BJ (cell line): ENCODE measurements at regions not wholly inside any gene's neighbourhood (a gene's known extent, or its start where the extent isn't known, plus 50 kb on each side); places are given as distances from the start of the nearest gene placed in this dataset.

ENCODE experiments used
- CTCF ChIA-PET: fragments of 350-600 bp; formaldehyde crosslinking; extraction: SDS; loops from one replicate; lab custom pipeline; 2021; ENCODE audit warnings: antibody characterized with exemption, inconsistent platforms; lab: Yijun Ruan, JAX
- POLR2A ChIA-PET: fragments of 300-600 bp; sonication (Branson Sonifier 250); formaldehyde crosslinking; extraction: SDS; loops from one replicate; lab custom pipeline; 2021; ENCODE audit warnings: antibody characterized with exemption; lab: Charles Lee
- DNase-seq: peaks from one replicate; pipeline ENCODE4 v3.0.0-alpha.2; 2011; ENCODE audit warnings: low read depth
- H3K27me3 ChIP-seq: 2 replicates; pipeline ENCODE4 v1.6.0; 2011; ENCODE audit warnings: low read length; ENCODE audit not compliant: control insufficient read depth, insufficient read depth
- H3K36me3 ChIP-seq: 2 replicates; pipeline ENCODE4 v1.5.1; 2011; ENCODE audit warnings: low read length; ENCODE audit not compliant: control insufficient read depth, insufficient read depth
- H3K4me3 ChIP-seq: 2 replicates; pipeline ENCODE4 v1.5.1; 2011; ENCODE audit warnings: low read depth, mild to moderate bottlenecking, control low read depth, low read length
- TF ChIP-seq, protein P1 (sequence below): IDR thresholded peaks from 2 replicates; pipeline ENCODE4 v1.5.1; 2011; ENCODE audit warnings: low read depth, mild to moderate bottlenecking, control low read depth, inconsistent platforms, low read length, moderate library complexity; ENCODE audit not compliant: insufficient read depth

DNA sequence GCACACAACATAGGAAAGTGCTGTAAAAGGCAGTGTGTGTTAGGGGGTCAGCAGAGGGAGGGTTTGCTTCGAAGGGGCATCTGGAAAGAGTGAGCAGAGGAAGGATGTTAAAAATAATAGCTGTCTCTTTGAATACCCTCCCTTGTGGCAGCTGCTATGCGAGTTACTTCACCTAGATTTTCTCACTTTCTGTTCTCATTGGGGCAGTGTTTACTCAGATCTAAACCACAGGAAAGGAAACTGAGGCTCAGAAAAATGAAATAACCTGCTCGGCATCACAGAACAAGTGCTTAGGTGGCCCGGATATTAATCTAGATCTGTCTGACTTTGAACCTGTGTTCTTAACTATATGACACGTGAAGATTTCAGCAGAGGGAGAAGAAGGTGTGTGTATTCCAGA is 125.3 kb downstream of the C11orf91 start:
- TF ChIP-seq, protein P1, sequence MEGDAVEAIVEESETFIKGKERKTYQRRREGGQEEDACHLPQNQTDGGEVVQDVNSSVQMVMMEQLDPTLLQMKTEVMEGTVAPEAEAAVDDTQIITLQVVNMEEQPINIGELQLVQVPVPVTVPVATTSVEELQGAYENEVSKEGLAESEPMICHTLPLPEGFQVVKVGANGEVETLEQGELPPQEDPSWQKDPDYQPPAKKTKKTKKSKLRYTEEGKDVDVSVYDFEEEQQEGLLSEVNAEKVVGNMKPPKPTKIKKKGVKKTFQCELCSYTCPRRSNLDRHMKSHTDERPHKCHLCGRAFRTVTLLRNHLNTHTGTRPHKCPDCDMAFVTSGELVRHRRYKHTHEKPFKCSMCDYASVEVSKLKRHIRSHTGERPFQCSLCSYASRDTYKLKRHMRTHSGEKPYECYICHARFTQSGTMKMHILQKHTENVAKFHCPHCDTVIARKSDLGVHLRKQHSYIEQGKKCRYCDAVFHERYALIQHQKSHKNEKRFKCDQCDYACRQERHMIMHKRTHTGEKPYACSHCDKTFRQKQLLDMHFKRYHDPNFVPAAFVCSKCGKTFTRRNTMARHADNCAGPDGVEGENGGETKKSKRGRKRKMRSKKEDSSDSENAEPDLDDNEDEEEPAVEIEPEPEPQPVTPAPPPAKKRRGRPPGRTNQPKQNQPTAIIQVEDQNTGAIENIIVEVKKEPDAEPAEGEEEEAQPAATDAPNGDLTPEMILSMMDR = no peak
- ChIA-PET POLR2A (no interaction called here), CTCF (interaction anchor here (1.1 kb wide), 2 partner anchors 10 to 13 kb away, joined by 3 to 4 read pairs; no protein-coding TSS in a partner anchor)

GRCh38 chr11:33574331-33574730 is 126.3 kb downstream of the C11orf91 start:
- TF ChIP-seq, protein P1 = no peak
- ChIA-PET CTCF (no interaction called here), POLR2A (no interaction called here)
- Histone ChIP-seq H3K36me3 (no peaks in the 10 kb centered on the region; the same call in none of the 2 replicates), H3K27me3 (no peaks in the 10 kb centered on the region), H3K4me3 (no peak overlapping the region)
- no peak for DNase-seq

More for the DNA sequence above, 125.3 kb downstream of the C11orf91 start:
- DNase-seq = no peak
- Histone ChIP-seq H3K4me3 (no peak overlapping the region), H3K27me3 (no peaks in the 10 kb centered on the region), H3K36me3 (no peaks in the 10 kb centered on the region; the same call in none of the 2 replicates)

GRCh38 chr11:33569333-33569732 is 131.3 kb downstream of the C11orf91 start:
- DNase-seq = no peak
- Histone ChIP-seq H3K27me3 (no peaks in the 10 kb centered on the region), H3K4me3 (no peak overlapping the region), H3K36me3 (no peaks in the 10 kb centered on the region; the same call in none of the 2 replicates)
- POLR2A ChIA-PET = no interaction called here
- TF ChIP-seq, protein P1 = no peak
- CTCF ChIA-PET = interaction anchor here (0.8 kb wide), 1 partner anchor 25 kb away, joined by 3 read pairs; no protein-coding TSS in a partner anchor

DNA sequence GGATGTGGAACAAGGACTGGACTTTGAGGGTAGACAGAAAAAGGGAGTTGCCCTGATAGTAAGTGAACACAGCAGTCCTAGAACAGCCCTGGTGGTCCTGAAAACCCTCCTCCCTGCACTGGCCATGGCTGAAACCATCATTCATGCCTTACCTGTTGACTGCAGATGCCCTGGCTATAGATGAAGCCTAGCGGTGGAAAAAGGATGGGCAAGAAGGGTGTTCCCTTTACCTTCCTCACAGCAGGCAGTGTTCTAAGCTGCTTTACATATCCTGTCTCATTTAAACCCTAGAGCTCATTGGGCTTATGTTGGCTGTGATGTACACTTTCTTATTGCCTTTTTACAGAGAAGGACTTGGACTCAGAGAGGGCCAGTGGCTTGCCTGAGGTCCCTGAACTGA is 133.6 kb downstream of the C11orf91 start:
- ChIA-PET CTCF (interaction anchor here (0.8 to 1.0 kb wide), 2 partner anchors 9 to 15 kb away, joined by 3 to 4 read pairs; no protein-coding TSS in a partner anchor), POLR2A (no interaction called here)
- H3K36me3 ChIP-seq = no peaks in the 10 kb centered on the region; the same call in 1 of the 2 replicates
- TF ChIP-seq, protein P1 = no peak
- DNase-seq = no peak
- H3K27me3 ChIP-seq = no peaks in the 10 kb centered on the region
- no peak overlapping the region for H3K4me3 ChIP-seq

DNA sequence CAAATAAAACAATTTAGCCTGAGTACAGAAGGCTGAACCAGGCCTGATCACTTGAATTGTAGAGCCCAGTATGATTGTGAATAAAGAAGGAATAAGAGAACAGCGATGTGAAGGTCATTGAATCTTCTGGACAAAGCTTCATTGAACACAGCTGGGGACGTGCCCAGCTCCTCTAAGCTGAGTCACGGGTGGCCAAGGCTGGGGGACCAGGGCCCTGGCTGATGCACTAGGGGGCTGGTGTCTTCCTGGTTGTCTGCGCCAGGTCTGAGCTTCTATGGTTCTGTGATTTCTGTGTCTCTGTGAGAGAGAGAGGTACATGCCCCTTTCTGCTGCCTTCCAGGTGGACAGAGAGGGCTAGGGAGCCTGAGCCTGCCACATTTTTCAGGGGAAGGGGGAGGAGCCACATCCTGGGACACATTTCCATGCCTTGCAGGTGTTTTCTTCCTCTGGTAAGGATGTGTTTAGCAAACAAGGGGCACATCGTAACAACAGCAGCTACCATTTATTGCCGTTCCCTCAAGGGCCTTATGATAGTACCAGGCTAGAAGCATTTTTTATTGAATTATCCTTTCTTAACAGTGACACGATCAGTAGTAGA is 135.7 kb downstream of the C11orf91 start:
- TF ChIP-seq, protein P1 = no peak
- H3K27me3 ChIP-seq = no peaks in the 10 kb centered on the region
- ChIA-PET POLR2A (no interaction called here), CTCF (no interaction called here)
- no peak for DNase-seq
- no peaks in the 10 kb centered on the region; the same call in 1 of the 2 replicates for H3K36me3 ChIP-seq
- H3K4me3 ChIP-seq = no peak overlapping the region
